Glomerular endothelial cell (primary cell): ENCODE measurements at regions not wholly inside any gene's neighbourhood (a gene's known extent, or its start where the extent isn't known, plus 50 kb on each side); places are given as distances from the start of the nearest gene placed in this dataset.

Experiments used
- DNase-seq: peaks from one replicate; pipeline ENCODE4 v3.0.0-alpha.2; 2011; ENCODE audit warnings: low read depth, low spot score; ENCODE audit errors: extremely low read depth

DNA sequence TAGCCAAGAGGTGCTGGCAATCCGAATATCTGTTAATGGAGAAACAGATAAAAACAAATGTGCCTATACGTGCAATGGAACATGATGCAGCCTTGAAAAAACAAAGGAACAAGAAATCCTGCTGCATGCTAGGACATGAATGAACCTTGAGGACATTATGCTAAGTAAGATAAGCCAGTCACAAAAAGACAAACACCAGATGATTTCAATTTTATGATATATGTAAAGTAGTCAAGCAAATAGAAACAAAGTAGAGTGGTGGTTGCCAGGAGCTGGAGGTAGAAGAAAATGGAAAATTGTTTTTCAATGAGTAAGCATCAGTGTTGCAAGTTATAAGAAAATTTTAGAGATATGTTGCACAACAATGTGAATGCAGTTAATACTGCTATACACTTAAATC is 409.7 kb upstream of the CDH8 start:
- no peak for DNase-seq

DNA sequence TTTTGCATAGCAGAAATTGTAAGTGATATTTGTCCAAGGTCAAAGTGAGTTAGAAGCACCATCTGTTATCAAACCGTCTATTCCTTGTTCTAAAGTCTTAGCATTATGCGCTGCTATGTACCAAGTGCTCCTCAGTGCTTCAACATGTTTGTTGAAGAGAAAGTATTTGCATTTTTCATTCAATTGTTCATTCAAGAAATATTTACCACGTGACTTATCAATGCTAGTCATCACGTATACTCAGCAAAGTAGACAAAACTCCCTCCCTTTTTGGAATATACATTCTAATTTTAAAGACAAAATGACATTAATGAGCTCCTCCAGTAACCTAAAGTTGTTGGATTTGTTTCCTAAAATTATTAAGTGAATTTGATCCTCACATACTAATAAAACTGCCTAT is 388.0 kb upstream of the CDH8 start:
- DNase-seq, result no peak

DNA sequence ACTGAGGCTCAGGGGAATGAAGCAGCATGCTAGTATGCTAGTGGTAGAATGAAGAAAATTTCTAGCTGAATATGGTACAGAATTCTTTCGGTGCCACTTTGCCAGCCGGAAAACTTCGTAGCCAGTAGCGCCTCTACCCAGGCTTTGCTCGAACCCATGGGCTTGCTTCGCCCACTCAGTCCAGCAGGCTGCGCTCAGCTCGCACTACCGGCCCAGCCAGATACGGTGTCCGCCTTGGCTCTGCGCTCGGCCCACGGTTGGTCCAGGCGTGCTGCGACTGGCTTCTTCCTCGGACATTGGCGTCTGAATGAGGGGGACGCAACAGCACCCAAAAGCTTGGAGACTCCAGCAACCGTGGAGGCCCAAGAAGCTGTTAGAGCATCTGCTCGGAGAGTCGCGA is 372.5 kb upstream of the CDH8 start:
- no peak for DNase-seq

DNA sequence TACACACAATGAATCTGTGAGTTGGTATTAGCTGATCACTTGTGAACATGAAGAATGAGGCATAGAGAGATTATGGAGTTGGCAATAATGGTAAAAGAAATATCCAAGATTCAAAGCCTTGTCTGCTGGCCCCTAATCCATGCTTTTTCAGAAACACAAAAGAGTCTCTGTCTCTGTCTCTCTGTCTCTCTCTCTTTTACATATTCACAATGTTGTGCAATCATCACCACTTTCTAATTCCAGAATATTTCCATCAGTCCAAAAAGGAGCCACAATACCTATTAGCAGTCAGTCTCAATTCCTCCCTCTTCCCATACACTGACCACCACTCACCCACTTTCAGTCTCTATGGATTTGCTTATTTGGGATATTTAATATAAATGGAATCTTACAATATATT is 370.1 kb upstream of the CDH8 start:
- no peak for DNase-seq

DNA sequence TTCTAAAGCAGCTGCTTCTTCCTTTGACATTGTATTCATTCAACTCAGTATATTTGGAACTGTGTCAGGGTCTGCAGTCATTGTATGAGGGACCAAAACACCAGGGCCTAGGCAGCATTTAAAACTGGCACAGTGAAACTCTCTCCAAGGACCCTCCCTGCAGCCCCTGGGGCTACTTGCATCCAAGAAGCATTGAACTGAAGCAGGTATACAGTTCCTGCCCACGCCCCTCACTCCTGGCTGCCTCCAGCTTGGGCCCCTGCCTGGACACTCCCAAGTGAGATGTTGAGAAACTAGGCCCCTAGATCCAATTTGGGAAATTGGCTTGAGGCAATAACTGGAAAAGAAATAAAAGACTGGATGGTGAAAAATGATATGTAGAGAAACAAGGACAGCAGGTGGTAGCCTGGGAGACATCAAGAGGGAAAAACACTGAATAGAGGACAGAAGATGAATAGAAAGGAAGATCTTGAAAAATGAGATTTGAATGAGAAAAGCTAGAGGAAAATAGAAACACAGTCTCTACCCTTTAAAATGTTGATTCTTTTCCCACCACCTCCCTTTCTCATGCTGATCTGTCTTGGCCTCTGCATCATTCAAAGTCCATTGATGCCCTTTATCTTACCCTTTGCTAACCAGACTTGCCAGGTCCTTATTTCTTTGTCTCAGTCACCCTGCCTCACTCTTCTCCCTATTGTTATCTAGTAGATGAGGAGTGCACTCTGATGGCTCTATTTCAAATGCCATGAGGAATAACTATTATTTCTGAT is 368.8 kb upstream of the CDH8 start:
- no peak for DNase-seq

DNA sequence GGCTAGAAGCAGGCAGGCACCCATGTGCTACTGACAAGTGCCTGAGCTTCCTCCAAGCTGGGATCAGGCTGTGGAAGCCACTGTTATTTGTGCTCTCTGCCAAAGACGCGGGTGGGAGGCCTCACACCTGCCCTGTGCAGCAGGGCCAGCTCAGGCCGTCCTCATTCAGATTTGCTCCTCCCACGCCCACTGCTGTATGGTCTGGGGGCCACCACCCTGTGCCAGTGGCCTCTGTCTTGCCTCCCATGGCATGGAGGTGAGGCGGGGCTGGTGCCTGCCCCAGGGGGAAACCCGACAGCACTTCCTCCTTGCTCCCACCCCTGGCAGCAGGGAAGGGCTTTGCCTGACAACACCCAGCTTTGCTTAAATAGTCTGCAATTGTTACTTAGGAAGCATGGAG is 356.5 kb upstream of the CDH8 start:
- DNase-seq, result no peak

DNA sequence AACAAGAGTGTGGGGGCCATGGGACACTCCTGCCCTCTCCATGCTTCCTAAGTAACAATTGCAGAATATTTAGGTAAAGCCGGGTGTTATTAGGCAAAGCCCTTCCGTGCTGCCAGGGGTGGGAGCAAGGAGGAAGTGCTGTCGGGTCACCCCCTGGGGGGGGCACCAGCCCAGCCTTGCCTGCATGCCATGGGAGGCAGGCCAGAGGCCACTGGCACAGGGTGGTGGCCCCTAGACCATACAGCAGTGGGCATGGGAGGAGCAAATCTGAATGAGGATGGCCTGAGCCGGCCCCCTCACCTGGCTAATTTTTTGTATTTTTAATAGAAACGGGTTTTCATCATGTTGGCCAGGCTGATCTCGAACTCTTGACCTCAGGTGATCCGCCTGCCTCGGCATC is 355.7 kb upstream of the CDH8 start:
- DNase-seq, result no peak

DNA sequence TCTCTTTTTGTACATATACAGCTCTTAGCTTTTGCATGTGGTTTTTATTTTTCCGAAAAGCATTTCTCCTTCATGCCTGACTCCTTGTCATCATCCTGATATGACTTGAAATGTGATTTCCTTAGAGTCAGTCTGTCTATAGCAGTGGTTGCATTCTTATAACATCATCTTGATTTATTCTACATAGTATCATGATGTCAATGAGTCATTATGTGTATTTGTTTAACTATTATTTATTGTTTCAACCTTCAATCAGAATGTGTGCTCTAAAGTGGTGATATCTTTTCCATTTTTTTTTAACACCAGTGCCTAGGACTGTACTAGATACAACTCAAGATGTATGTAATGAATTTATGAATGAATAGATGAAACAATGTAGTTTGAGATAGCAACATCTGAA is 354.9 kb upstream of the CDH8 start:
- DNase-seq, result no peak

DNA sequence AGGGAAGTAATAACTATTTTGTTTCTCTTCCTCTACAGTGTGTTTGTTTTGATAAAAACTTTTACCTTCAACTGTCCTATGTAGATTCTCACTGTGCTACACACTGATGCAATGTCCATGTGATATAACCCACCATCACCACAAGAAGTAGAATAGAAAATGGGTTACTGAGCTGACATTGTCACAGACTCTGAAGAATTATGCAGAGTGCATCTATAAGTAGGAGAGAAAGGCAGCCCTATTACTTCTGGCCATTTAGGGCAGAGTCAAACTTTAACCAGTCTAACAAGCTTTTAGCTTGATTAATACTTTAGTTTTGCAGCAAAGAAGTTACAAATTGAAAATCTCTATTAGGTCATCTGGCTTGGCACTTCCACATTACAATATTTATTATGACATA is 354.0 kb upstream of the CDH8 start:
- DNase-seq, result no peak

DNA sequence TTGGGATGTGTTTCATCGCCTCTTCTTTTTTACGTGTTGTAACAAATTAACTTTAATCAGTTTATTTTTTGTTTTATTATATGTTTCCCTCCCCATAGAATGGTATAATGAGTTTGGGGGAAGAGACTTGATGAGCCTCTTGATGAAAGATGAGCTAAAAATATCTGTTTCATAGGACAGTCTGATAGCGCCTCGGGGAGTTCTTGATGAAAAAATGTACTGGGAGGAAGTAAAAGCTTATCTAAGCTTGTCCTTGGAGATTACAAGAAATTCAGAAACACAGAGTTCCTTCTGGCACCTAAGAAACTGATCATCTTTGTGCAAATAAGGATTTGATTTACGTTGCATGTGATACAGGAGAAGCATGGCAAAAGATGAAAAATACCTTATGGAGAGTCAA is 350.2 kb upstream of the CDH8 start:
- DNase-seq, result no peak

DNA sequence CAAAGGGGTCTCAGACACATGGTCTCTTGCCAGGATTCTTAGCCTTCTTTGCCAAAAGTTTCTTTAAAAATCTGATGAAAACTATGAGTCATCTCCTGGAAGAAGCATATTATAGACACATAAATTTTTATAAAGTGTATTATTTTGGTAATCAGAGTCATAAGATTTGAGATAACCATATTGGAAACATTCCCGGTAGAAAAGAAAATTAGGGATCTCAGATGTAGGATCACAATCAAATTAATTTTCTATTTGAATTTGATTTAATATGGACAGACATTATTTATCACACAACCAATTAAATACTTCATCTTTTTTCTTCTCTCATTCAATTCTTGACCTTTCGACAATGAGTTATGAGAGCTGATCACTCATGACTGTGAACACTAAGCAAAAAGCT is 347.7 kb upstream of the CDH8 start:
- DNase-seq, result no peak

DNA sequence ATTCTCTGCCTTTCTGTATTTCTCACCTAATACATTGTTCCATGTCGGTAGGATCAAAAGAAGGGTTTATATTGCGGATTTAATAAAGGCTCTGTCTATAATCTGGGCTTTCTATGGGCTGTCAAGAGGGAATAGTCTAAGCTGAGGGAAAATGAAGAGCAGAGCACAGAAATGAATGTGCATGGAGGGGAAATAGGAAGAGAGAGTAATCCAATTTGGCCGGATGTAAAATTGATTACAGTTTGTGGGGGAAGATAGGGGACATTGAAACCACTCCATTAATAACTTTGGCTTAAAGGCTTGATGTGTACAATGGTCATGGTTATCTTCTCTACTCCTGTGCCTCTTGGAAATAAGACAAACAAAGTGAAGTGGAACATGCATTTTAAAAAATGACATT is 334.2 kb upstream of the CDH8 start:
- DNase-seq, result no peak

DNA sequence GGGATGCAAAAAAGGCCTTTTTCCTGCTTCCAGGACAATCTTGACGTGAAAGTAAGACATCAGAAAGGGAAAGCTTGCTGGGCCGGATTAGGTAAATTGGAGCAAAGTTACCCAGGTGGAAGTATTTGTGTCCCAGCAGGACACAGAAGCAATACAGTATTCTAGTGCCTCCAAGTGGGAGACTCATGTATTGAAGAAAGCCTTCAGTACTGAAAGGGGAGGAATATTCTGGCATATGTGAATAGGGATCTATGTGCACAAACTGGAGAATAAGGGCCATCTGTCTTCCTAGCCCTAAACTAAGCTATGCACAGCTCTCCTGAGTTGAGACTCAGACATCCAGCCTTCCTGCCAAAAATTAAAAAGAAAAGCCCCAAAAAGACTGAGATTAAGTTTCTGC is 327.3 kb upstream of the CDH8 start:
- DNase-seq, result no peak

DNA sequence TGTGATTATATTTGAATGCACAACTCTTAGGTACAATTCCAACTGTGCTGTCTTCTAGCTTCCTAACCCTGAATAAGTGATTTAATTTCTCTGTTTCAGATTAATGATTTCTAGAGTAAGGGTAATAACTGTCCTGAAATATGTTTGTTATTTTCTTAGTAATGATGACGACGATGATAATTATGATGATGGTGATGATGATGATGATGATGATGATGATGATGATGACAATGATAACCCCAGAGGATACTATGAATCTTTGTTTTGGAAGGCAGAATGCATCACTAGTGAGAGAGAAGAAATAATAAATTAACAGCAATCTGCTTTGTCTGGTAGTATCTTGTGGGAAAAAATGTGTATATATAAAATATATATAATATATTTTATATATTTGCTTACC is 317.1 kb upstream of the CDH8 start:
- DNase-seq, result no peak

DNA sequence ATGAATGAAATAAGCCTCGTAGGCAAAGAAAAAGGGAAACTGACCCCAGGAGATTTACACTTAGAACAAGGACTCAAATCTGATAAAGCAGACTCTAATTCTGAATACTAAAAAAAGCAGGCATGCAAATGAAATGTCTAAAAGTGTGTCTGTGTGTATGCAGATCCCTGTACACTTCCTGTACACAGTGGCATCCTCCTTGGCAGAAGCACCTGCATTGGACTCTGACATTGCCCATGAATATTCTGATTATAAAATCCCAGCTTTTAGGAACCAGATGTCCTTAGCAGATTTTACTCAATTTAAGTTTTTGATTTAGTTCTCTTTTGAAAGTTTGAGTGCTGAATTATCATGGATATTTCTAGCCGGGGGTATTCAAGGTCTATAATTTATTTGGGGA is 306.0 kb upstream of the CDH8 start:
- DNase-seq, result no peak

DNA sequence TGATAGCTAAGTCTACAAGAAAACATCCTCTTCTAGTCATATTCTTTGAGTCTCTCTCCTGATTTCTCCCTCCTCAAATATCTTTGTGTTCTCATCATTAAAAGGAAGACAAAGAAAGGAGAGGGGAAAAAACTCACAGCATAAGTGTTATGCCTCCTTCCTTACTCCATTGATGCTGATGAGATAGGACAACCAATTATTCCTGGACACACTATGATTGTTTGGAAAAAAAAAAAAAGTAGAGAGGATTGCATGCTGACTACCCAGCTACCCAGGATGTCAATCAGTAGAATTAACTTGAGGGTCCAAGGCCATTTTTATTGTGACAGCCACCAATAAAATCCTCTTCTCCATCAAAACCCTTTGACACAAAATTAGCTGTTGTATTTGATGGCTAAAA is 299.1 kb upstream of the CDH8 start:
- no peak for DNase-seq

DNA sequence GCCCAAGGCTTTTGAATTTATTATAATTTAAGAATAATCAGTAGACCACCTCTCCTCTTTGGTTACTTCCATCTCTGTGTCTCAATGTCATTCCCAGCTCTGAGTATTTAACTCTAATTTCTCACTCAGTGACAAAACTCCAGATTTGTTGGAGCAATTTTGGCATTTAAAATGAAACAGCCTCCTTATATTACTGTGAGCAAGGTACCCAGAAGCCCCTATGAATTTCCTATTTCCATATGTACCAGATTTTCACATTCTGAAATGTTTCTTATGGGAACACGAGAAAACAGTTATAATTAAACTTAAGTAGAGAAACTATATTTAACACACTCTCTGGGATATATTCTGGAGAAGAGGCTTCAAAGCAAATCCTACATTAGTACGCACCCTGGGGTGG is 285.4 kb upstream of the CDH8 start:
- DNase-seq, result no peak

DNA sequence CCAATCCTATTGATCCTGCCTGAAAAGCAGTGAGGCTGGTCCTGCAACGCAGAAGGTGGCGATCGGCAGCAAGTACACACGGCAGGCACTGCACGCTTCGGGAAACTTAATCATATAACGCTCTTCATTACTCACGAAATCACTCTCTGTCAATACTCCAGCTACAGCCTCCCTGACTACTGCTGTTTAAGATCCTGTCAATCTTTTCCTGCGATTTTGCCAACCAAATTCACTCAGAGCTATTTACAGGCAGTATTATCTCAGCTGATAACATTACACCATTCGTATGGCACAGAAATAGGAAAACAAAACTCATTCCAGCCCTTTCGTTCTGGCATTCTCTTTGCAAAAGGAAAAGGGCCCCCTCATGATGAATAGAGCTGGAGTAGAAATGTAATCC is 262.4 kb upstream of the CDH8 start:
- DNase-seq, result no peak

DNA sequence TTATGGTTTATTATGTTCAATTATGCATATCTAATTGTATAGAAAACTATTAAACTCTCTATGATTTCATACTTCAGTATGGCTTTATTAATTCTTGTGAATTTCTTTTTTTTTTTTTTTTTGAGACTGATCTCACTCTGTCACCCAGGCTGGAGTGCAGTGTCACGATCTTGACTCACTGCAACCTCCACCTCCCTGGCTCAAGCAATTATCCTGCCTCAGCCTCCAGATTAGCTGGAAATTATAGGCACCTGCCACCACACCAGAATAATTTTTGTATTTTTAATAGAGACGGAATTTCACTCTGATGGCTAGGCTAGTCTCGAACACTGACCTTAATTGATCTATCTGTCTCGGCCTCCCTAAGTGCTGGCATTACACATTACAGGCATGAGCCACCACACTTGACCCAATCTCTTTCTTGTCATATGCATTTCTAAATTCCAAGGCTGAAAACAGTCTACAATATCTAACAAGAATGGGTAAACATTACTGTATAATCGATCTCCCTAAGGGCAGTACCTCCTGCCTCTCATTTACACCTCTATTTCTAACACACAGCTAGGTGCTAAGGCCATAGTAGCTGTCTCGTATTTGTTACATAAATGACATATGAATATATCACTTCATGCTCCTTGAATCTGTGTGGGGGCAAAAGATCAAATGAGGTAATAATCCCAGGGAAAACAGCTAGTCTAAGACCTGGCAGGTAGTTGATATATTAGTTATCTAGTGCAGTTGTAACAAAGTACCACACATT is 258.2 kb upstream of the CDH8 start:
- no peak for DNase-seq

DNA sequence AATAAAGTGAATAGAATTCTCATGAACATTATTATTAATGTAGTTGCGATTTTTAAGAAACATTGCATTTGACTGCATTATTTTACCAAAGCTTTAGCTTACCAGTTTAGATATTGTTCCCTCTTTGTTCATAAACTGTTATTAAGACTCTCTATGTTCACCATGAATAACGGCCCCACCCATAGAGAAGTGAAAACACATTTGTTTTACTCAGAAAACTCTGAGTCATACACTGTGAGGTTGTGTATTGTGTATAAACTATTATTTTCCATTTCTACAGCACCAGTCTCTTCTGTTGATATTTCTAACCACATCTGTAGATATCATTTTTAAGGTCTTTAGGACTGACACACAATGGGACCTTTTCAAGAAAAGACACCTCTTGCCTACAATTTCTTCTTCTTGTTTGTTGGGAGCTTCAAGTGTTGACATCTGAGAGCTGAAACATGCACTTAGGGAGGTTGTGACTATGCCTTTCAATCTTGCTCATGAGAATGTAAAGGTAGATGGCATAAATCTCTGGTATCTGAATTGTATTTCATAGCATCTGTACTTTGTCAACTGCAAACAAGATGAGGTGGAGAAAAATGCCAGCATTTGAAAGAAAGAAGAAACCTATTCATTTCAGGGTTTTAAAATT is 252.9 kb upstream of the CDH8 start:
- DNase-seq, result no peak

DNA sequence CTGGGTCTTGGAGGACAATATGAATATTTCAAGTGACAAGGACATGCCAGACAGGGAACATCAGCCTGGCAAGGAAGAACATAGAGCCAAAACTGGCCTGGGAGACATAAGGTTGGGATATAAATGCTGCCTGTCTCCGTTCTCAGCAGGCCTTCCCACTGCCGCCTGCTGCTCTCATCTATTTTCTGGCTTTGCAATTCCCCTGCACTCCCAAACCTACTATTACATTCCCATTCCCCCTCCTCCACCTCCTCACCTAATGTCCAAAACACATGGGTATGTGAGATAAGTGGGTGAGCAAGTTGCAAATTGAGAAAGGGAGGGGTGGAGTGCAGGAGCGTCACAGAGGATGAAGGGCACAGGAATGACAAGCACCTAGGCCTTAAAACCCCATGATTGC is 244.3 kb upstream of the CDH8 start:
- no peak for DNase-seq

DNA sequence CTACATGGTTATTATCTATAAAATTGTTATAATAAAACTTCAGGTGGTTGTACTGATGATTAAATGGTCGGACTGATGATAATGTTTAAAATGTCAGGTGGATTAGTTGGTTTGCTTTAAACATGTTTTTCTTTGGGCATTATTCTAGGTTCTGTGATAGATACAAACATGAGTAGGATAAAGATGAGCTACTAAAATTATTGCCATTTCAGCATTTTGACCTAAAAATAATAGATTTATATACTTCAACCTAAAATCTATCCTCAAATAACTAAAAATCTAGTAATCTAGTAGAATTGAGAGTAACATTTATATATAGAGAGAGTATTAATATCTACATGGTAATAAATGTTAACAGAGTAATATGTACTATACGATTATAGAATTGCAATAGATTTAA is 241.7 kb upstream of the CDH8 start:
- no peak for DNase-seq
